H1 (cell line): ENCODE measurements at regions not wholly inside any gene's neighbourhood (a gene's known extent, or its start where the extent isn't known, plus 50 kb on each side); places are given as distances from the start of the nearest gene placed in this dataset.

Experiments used
- MAX ChIP-seq: IDR thresholded peaks from 2 replicates; pipeline ENCODE4 v1.6.1; 2012; ENCODE audit warnings: inconsistent platforms
- POLR2AphosphoS5 ChIP-seq: IDR thresholded peaks from 2 replicates; pipeline ENCODE4 v1.6.1; 2011; ENCODE audit warnings: low read depth, low read length
- SAP30 ChIP-seq: fragments of 300-600 bp; sonication (generic); IDR thresholded peaks from 2 replicates; pipeline ENCODE4 v1.7.1; 2012; ENCODE audit warnings: low read length, moderate library complexity, mild to moderate bottlenecking, inconsistent platforms; ENCODE audit not compliant: insufficient read depth, insufficient replicate concordance
- SIRT6 ChIP-seq: IDR thresholded peaks from one replicate; pipeline ENCODE4 v1.7.1; 2012; ENCODE audit warnings: low read length, inconsistent platforms

GRCh38 chr14:42965512-42965911 is 1358.8 kb downstream of the LRFN5 start (continued):
- no peak for TF ChIP-seq SAP30
- no peak for TF ChIP-seq SIRT6
- TF ChIP-seq POLR2AphosphoS5, result no peak
- no peak for TF ChIP-seq MAX
